Heart left ventricle (tissue), 13 donors: ENCODE measurements at regions not wholly inside any gene's neighbourhood (a gene's known extent, or its start where the extent isn't known, plus 50 kb on each side); places are given as distances from the start of the nearest gene placed in this dataset.

Experiments used
- POLR2A ChIP-seq, 2 donors: fragments of 450-650 bp; IDR thresholded peaks; one replicate each; pipeline ENCODE4 v1.6.1; 2017; ENCODE audit warnings: antibody characterized with exemption in 2 of 2, mild to moderate bottlenecking in 2 of 2, moderate library complexity in 2 of 2
- TF ChIP-seq, protein P1 (sequence below), 12 donors: fragments of 200-600 bp; sonication (generic) in 4 of 12; IDR thresholded peaks; one replicate each; pipeline versions ENCODE4 v1.5.0 to v1.8.0; 2018 to 2022; ENCODE audit warnings: antibody characterized with exemption in 12 of 12, mild to moderate bottlenecking in 5 of 12
- donor health status: ischemic (EF 13 %, LVEDD 7.1; RV severe dilation, severe dysfunction).
- donor health status: DM: no; HTN: yes; CAD: no.
- donor health status: DM: no; HTN: no; CAD: no.
- donor health status: ischemic (EF 25% LVEDD 6.9; RV normal size, moderate dysfunction).
- donor health status: ischemic (EF 25% LVEDD 5.7; RV mildly dilated, moderate dysfunction).
- donor health status: ischemic (EF 35%, LVEDD 5.7; RV mildly dilated, moderate dysfunction).
- donor health status: nonischemic (EF 11% LVEDD 7.7; RV severe dilation, severe dysfunction).
- donor health status: DM: yes; HTN: yes; CAD: no.
- donor health status: PGD.
- donor health status: ischemic (EF 29% LVEDD 5.4; RV normal size, mild dysfunction).
- donor health status: nonischemic (EF 23%, LVEDD 6.1; RV moderate dilation, normal function).

DNA sequence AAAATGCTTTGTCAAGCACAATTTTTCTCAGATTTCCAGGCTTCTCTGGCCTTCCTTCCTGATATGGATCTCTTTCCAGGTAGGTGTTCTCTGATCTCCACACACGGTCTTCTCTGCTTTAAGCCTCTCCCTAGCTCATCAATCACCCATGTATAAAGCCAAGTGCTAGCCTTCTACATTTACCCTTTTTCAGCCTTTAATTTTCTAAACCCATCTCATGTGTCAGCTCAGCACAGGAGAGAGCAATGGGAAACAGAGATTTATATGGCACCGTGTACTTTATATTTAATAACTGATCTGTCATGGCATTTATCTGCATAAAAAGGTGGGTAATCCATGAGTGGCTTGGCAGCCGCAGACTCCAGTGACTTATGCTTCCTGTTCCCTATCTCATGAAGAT, 495.0 kb downstream of the RASEF start:
- TF ChIP-seq, protein P1, sequence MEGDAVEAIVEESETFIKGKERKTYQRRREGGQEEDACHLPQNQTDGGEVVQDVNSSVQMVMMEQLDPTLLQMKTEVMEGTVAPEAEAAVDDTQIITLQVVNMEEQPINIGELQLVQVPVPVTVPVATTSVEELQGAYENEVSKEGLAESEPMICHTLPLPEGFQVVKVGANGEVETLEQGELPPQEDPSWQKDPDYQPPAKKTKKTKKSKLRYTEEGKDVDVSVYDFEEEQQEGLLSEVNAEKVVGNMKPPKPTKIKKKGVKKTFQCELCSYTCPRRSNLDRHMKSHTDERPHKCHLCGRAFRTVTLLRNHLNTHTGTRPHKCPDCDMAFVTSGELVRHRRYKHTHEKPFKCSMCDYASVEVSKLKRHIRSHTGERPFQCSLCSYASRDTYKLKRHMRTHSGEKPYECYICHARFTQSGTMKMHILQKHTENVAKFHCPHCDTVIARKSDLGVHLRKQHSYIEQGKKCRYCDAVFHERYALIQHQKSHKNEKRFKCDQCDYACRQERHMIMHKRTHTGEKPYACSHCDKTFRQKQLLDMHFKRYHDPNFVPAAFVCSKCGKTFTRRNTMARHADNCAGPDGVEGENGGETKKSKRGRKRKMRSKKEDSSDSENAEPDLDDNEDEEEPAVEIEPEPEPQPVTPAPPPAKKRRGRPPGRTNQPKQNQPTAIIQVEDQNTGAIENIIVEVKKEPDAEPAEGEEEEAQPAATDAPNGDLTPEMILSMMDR (IDR thresholded peaks at IDR 0.05): no peak
- no peak for TF ChIP-seq POLR2A (IDR thresholded peaks at IDR 0.05)
